Middle frontal gyrus (tissue), 1 donor: ENCODE measurements at regions not wholly inside any gene's neighbourhood (a gene's known extent, or its start where the extent isn't known, plus 50 kb on each side); places are given as distances from the start of the nearest gene placed in this dataset.
A peak's percentile ranks its signal among the peaks of the same experiment; 100 is the strongest.

Experiments used
- DNase-seq: peaks from one replicate; pipeline ENCODE4 v3.0.0-alpha.2; 2015; ENCODE audit warnings: low spot score; ENCODE audit errors: extremely low spot score

DNA sequence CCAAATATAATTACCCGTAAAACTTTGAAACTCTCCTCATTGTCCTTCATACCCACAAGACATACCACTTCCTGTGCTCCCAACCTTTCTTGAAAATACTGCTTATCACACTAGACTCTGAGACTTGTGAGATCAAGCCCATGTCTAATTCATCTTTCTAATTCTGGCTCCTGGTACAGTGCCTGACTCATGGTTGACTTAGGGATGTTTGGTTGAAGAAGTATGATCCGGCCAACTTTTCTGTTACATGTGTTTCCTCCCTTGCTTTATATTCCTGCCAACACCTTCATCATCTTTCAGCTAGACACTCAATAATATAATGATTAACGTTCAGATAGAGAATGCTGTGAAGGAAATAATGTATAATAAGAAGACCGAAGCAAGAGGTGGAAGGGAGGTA is 58.2 kb downstream of the MEX3B start:
- DNase-seq, result no peak

DNA sequence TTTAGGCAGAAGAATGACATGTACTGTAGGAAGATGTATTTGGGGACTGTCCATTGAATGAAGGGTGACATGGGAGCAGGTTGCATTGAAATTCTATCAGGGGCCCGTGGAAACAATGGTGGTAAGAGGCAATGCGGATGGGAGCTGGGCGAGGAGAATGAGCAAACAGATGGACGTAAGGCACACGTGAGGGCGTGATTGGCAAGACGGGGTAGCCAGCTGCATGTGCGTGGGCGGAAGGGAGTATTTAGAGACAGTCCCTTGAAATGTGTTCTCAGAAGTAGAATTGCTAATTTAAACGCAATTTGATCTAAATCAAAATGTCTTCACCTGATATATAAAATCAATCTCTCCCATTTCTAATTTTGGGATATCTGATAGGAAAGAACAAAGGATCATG is 62.3 kb downstream of the MEX3B start:
- DNase-seq, result no peak

GRCh38 chr15:81982808-81983207 is 63.0 kb downstream of the MEX3B start:
- DNase-seq, result no peak

GRCh38 chr15:81981908-81982307 is 63.9 kb downstream of the MEX3B start:
- DNase-seq, result peak; percentile 27

DNA sequence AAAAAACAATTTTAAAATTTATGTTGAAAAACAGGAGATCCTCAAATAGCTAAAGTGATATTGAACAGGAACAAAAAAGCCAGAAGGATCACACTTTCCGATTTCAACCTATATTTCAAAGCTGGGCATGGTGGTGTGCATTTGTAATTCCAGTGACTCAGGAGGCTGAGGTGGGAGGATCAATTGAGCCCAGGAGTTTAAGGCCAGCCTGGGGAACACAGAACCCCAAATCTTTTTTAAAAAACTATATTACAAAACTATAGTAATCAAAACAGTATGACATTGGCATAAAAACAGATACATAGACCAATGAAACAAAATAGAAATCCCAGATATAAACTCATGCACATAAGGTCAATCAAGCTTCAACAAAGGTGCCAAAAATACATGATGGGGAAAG is 68.4 kb downstream of the MEX3B start:
- no peak for DNase-seq

DNA sequence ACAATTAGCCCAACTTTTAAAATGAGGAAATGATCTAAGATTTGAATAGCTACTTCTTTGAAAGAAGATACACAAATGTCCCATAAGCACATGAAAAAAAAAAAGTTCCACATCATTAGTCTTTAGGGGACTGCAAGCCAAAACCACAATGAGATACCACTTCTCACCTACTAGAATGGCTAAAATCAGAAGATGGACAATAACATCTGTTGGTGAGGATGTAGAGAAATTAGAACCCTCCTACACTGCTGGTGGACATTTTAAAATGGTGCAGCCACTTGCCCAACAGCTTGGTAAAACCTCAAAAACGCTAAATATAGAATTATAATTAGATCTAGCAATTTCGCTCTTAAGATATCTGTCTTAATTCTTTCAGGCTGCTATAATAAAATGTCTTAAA is 77.1 kb downstream of the MEX3B start:
- DNase-seq, result no peak

GRCh38 chr15:81966631-81967030 is 79.2 kb downstream of the MEX3B start:
- DNase-seq, result no peak

DNA sequence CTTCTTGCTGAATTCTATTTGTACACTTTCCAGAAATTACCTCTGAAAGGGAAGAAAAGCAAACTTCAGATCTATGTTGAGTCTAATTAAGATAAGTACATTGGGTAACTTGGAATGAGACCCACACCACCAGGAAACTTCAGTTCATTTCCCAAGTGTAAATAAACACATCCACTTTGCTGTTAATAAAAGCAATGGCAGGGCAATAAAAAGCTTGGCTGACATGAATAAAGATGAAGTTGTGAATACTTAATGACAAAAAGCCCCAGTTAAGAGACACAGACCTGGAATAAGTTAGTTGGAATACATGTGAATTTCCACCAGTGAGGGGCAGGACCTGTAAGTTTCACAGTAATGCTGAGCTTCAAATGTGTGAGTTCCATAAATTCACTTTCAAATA is 83.3 kb downstream of the MEX3B start:
- DNase-seq, result no peak

- no peak for DNase-seq
Measured at GRCh38 chr15:81959196-81959595, 86.6 kb downstream of the MEX3B start.

- DNase-seq, result no peak
Measured at GRCh38 chr15:81957698-81958097, 88.1 kb downstream of the MEX3B start.

DNA sequence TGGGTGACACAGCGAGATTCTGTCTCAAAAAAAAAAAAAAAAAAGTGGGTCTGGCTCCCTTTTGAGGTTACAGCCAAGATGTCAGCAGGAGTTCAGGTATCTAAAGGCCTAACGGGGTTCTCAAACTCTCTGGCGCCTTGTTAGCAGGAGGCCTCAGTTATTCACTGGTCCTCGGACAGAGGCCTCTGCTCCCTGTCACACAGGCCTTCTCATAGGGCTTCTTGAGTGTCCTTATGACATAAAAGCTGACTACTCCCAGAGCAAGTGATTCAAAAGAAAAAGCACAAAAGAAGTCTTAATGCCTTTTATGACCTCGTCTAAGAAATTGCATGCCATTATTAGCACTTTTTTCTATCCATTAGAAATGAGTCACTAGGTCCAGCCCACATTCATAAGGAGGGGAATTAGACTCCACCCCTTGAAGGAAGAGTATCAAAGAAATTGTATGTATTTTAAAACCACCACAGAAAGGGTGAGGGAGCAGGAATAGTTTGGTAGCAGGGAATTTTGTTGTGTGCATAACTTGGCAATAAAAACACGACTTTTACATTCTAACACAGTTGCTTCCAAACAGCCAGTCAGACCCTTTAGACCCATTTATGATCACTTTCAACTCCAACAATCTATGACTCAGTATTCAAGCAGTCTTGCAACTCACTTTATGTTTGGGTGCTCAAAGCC is 90.3 kb downstream of the MEX3B start:
- no peak for DNase-seq

DNA sequence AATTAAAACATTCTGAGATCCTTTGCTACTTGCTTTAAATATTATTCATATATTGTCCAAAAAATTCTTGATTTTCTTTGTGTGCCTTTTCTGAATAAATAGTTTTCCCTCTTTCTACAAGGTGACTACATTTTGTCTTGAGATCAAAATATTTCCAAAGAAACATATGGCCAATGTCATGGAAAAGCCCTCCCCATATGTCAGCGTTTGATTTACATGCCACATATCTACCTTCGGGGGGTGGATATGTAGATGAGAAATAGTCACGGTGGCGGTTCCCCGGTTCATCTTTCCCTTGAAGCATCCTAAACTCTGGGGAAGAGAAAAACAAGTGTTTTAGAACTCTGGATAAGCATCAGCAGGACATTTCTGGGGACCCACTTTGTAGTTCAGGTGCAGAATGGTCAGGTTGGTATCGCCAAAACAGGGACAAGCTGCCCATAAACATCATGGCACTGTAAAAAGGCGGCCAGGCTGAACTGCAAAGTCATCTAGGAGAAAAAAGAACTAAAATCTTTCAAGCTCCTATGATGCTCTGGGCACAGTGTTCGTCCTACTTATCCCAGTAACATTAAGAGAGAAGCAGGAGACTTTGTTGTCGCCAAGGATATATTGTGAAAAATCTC is 91.5 kb downstream of the MEX3B start:
- no peak for DNase-seq

DNA sequence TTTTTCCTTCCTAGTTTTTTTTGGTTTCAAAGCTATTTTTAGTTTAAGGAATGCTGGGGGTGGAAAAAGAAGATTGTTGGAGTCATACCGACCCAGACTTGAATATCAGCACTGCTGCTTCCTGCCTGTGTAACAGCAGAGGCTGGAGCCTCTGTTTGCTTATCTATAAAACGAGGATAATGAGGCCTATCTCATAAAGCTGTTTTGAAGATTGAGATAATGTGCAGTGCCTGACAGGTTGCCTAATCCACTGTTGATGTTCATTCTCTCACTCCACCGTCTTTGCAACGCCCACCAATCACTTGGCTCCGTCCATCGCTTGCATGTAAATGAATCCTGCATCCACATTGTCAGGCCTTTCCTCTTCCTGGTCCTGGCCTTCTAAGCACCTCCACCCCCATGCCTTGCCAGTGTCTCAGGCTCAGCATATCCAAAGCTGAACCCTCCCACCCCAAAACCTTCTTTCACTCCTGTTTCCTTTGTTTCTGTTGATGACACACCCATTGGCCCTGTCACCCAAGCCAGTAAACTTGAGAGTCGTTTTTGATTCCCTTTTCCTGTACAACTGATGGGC is 94.9 kb downstream of the MEX3B start:
- no peak for DNase-seq

DNA sequence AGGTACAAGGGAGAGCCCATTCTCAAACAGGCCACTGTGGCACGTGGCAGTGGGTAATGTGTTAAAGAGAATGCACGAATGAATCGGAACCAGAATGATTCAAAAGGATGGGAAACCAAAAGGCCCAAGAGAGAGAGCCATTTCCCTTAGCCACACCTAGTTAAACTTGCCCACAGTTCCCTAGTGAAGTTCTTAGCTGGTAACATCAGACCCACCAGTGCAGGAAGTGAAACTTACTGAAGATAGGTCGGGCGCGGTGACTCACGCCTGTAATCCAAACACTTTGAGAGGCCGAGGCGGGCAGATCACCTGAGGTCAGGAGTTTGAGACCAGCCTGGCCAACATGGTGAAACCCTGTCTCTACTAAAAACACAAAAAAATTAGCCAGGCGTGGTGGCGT is 97.1 kb downstream of the MEX3B start:
- no peak for DNase-seq

GRCh38 chr15:81948222-81948621 is 97.6 kb downstream of the MEX3B start:
- no peak for DNase-seq

GRCh38 chr15:81947548-81947947 is 98.3 kb downstream of the MEX3B start:
- DNase-seq, result no peak

DNA sequence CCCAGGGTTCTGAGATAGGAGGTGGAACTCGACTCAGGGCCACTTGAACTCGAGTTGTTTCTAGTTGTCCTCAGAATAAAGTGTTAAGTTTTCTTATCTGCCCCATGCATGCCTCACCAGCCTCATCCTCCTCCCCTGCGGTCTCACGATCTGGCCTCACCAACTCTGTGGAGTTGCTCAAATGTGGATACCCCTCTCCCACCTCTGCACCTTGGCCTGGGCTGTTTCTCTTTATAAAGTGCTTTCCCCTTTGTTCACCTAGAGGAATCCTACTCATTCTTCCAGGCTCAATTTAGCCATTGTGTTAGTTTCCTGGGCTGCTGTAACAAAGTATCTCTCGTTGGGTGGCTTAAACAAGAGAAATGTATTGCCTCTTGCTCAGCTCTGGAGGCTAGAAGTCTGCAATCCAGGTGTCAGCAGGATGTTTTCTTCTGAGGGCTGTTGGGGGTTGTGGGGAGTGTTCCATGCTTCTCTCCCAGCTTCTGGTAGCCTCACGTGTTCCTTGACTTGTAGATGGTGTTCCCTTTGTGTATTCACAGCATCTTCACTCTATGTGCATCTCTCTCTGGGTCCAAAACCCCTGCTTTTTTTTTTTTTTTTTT is 100.7 kb downstream of the MEX3B start:
- DNase-seq, result no peak

- DNase-seq, result no peak
Measured at GRCh38 chr15:81942655-81943195, 103.1 kb downstream of the MEX3B start.

DNA sequence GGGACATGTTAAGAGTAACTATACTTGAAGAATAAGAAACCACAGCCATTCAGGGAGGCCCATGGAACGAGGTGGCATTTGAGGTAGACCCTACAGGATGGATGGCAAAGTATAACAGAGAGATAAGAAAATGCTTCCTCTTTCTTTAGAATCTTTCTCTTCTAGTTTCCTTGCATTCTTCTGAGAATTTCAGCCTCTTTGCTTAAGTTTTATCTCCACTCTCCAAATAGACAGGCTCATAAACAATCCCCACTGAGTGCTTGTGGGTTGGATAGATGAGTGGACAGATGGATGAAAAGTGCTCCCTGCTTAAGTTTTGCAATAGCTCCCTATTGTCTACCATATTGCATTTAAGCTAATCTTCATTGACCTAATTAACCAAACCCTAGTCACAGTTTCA is 103.7 kb downstream of the MEX3B start:
- no peak for DNase-seq

DNA sequence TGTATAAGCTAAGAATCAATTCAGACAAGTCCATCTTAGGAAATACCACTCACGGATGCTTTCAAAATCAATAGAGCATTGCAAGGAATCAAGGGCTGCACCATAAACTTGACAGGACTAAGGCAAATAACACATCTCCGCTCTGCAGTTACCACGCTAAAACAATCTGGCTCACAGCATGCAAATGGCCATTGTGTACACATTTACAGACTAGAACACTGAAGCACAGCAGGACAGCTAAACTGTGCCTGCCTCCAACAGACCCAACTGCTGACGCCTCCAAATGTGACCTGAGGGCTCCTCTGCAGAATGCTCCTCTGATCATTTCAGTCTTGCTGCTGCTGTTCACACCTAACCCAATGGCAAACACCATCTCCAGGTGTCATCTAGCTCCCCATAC is 104.3 kb downstream of the MEX3B start:
- DNase-seq, result no peak

DNA sequence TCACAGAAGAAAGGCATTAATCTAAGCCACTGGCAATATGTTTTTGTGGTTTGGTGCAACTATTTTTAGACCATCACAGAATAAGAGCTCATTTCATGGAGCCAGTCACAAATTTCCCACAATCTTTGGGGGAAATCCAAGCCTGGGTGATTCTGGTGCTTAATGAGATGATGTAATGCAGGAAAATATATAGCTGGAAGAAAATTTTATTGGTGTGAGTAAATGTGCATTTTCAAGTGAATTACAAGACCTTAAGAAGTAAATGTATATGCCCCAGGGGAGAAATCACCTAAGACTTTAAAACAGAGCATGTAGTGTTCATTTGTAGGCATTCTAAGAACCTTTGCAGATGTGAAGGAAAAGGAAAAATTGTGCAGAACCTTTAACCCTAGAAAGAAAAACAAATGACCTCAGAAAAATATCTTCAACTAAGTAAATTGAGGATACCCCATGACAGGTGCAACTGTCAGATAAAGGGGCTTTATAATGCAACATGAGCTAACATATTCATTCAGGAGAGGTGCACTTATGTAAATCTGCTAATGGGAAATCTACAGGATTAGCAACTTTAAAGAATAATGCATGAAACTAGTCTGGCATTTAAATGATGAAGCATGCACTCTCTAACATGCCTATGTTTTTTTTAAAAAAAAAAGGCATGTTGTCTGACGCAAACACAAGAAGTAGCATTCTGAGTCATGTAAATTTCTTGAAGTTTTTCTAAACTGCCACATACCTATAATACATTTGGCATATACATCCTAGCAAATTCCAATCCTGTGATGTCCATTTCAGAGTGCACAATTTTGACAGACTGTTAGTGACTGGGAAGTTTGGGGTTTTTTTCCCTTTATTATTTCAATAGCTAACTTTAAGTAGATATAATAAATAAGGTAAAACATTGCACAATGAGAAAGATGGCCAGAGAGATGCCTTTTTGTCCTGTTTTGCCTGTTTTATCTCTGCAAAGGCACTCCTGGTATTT is 105.1 kb downstream of the MEX3B start:
- DNase-seq, result no peak
